ENCODE measurements at regions not wholly inside any gene's neighbourhood (a gene's known extent, or its start where the extent isn't known, plus 50 kb on each side); places are given as distances from the start of the nearest gene placed in this dataset.

GRCh38 chr1:59195151-59195550 lies 101.7 kb upstream of the FGGY start:
- H3K9me3 ChIP-seq = no peaks in the 10 kb centered on the region
- no peaks in the 10 kb centered on the region for H3K27me3 ChIP-seq
- H3K27ac ChIP-seq = no peak overlapping the region
- no peak overlapping the region for H3K4me3 ChIP-seq
- DNase-seq (ENCODE audit: low spot score in 2 of 2) = no peak
- intact Hi-C loops (cut with DNase I) = no loop called here
- TF ChIP-seq CTCF (IDR thresholded peaks at IDR 0.05) = no peak
- no peaks in the 10 kb centered on the region for H3K36me3 ChIP-seq
- H3K4me1 ChIP-seq = peaks cover 0 to 11% of the 10 kb centered on the region in 2 donors

GRCh38 chr1:59198564-59198963 lies 98.3 kb upstream of the FGGY start:
- Histone ChIP-seq H3K9me3 (no peaks in the 10 kb centered on the region), H3K4me1 (peaks cover 4 to 23% of the 10 kb centered on the region in 2 donors), H3K27ac (peak overlapping the region in 1 of 2 donors; percentile 40), H3K36me3 (no peaks in the 10 kb centered on the region), H3K4me3 (no peak overlapping the region), H3K27me3 (no peaks in the 10 kb centered on the region)
- no peak for DNase-seq (ENCODE audit: low spot score in 2 of 2)
- intact Hi-C loops (cut with DNase I) = no loop called here
- no peak for TF ChIP-seq CTCF (IDR thresholded peaks at IDR 0.05)

DNA sequence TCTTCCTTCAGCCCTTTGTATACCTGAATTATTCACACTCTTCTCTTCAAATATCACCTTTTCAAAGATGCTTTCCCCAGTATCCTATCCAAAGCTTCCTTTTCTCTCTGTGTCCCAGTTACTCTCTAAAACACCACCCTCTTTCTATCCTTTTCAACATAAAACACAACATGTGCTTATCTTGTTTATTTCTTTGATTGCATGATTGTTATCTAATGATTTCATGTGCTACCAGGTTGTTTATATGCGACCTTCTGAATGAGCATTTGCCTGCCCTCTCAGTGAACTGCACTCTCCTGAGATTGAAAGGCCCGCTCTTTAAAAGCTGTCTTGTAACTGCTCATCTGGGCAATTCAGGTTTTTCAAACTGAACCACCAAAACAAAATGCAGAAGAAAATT lies 97.7 kb upstream of the FGGY start:
- peaks cover 0 to under 1% of the 10 kb centered on the region in 2 donors for H3K9me3 ChIP-seq
- intact Hi-C loops (cut with DNase I) = no loop called here
- no peak overlapping the region for H3K27ac ChIP-seq
- no peak overlapping the region for H3K4me3 ChIP-seq
- no peaks in the 10 kb centered on the region for H3K27me3 ChIP-seq
- TF ChIP-seq CTCF (IDR thresholded peaks at IDR 0.05) = no peak
- peaks cover 5 to 26% of the 10 kb centered on the region in 2 donors for H3K4me1 ChIP-seq
- DNase-seq (ENCODE audit: low spot score in 2 of 2) = no peak
- no peaks in the 10 kb centered on the region for H3K36me3 ChIP-seq

- H3K36me3 ChIP-seq = no peaks in the 10 kb centered on the region
- TF ChIP-seq CTCF (IDR thresholded peaks at IDR 0.05) = no peak
- no peak for DNase-seq (ENCODE audit: low spot score in 2 of 2)
- H3K4me3 ChIP-seq = no peak overlapping the region
- no peaks in the 10 kb centered on the region for H3K27me3 ChIP-seq
- intact Hi-C loops (cut with DNase I) = no loop called here
- H3K4me1 ChIP-seq = peaks cover 5 to 26% of the 10 kb centered on the region in 2 donors
- H3K27ac ChIP-seq = no peak overlapping the region
- H3K9me3 ChIP-seq = peaks cover 0 to 8% of the 10 kb centered on the region in 2 donors
Measured at GRCh38 chr1:59199719-59200376, 97.0 kb upstream of the FGGY start.

- H3K4me1 ChIP-seq = peaks cover 5 to 26% of the 10 kb centered on the region in 2 donors
- TF ChIP-seq CTCF (IDR thresholded peaks at IDR 0.05) = no peak
Measured at GRCh38 chr1:59201341-59201740, 95.6 kb upstream of the FGGY start.

More at GRCh38 chr1:59201341-59201740, 95.6 kb upstream of the FGGY start:
- intact Hi-C loops (cut with DNase I) = no loop called here
- Histone ChIP-seq H3K4me3 (no peak overlapping the region), H3K27me3 (no peaks in the 10 kb centered on the region), H3K36me3 (no peaks in the 10 kb centered on the region), H3K27ac (peak overlapping the region; percentile 77 to 82), H3K9me3 (peaks cover 0 to 9% of the 10 kb centered on the region in 2 donors)
- DNase-seq (ENCODE audit: low spot score in 2 of 2) = no peak

Data from ascending aorta (tissue), 2 donors.